GM12878 (cell line): ENCODE measurements at regions not wholly inside any gene's neighbourhood (a gene's known extent, or its start where the extent isn't known, plus 50 kb on each side); places are given as distances from the start of the nearest gene placed in this dataset.

Source experiments
- ATAC-seq: fragments of 200-7000 bp; cut with Tn5 transposase; 3 replicates; pipeline ENCODE4 v1.9.1; 2020; ENCODE audit warnings: mild to moderate bottlenecking, moderate library complexity
- BruUV-seq: library from RNA; stranded (reverse); fragments of 400-500 nt; replicated peaks from 2 replicates; lab custom pipeline; 2021; lab: Mats Ljungman, UMichigan
- CTCF ChIA-PET: fragments of 300-600 bp; sonication (Branson Sonifier 250); formaldehyde crosslinking; extraction: SDS; loops from one replicate; lab custom pipeline; 2021; ENCODE audit warnings: inconsistent platforms; lab: Yijun Ruan, JAX
- POLR2A ChIA-PET: fragments of 350-600 bp; formaldehyde crosslinking; extraction: SDS; loops from one replicate; lab custom pipeline; 2021; ENCODE audit warnings: inconsistent platforms; lab: Charles Lee
- RAD21 ChIA-PET: fragments of 300-600 bp; sonication (Branson Sonifier 250); formaldehyde crosslinking; loops from one replicate; lab custom pipeline; 2023; ENCODE audit warnings: antibody characterized with exemption; ENCODE audit not compliant: unreplicated experiment; lab: Charles Lee
- SMC1A ChIA-PET: fragments of 300-600 bp; sonication (Branson Sonifier 250); formaldehyde crosslinking; loops from one replicate; lab custom pipeline; 2023; ENCODE audit not compliant: unreplicated experiment, uncharacterized antibody; lab: Charles Lee
- DNase-seq: peaks from one replicate; pipeline ENCODE4 v3.0.0-alpha.2; 2011; ENCODE audit warnings: low read depth, low spot score
- FAIRE-seq: peaks from 3 replicates; lab custom pipeline; 2011; peaks lifted over from hg19 to GRCh38; lab: Jason Lieb, UNC
- H2AFZ ChIP-seq: 2 replicates; pipeline ENCODE4 v1.6.0; 2011; ENCODE audit warnings: low read depth, low read length, control low read depth; ENCODE audit not compliant: control insufficient read depth
- H3K27ac ChIP-seq: 2 replicates; pipeline ENCODE4 v1.5.1; 2011; ENCODE audit warnings: control low read depth; ENCODE audit not compliant: control insufficient read depth, insufficient read depth
- H3K27me3 ChIP-seq, 2 experiments: replicated peaks in 1 of 2; 2 replicates each; pipeline versions ENCODE4 v1.6.0 to v1.6.1; 2011; ENCODE audit warnings: low read length in 1 of 2; ENCODE audit not compliant: control insufficient read depth in 2 of 2, insufficient read depth in 2 of 2
- H3K36me3 ChIP-seq, 2 experiments: 2 replicates each; pipeline ENCODE4 v1.5.1; 2011; ENCODE audit warnings: low read length in 1 of 2; ENCODE audit not compliant: control insufficient read depth in 2 of 2, insufficient read depth in 2 of 2
- H3K4me1 ChIP-seq: 2 replicates; pipeline ENCODE4 v1.6.1; 2011; ENCODE audit warnings: mild to moderate bottlenecking, low read length, moderate library complexity, mixed read lengths; ENCODE audit not compliant: control insufficient read depth, insufficient read depth
- H3K4me2 ChIP-seq: 2 replicates; pipeline ENCODE4 v1.6.0; 2011; ENCODE audit warnings: control low read depth; ENCODE audit not compliant: control insufficient read depth, insufficient read depth
- H3K4me3 ChIP-seq: fragments of 200-600 bp; sonication (generic); 2 replicates; pipeline ENCODE4 v1.5.1; 2016
- H3K79me2 ChIP-seq: 2 replicates; pipeline ENCODE4 v1.6.0; 2011; ENCODE audit warnings: low read length; ENCODE audit not compliant: control insufficient read depth, insufficient read depth
- H3K9ac ChIP-seq: 2 replicates; pipeline ENCODE4 v1.8.0; 2011; ENCODE audit warnings: low read length, control low read depth, mixed read lengths; ENCODE audit not compliant: control insufficient read depth, insufficient read depth
- H3K9me3 ChIP-seq: replicated peaks from 3 replicates; pipeline ENCODE4 v1.5.1; 2011; ENCODE audit warnings: mild to moderate bottlenecking, low read length; ENCODE audit not compliant: control insufficient read depth, insufficient read depth
- H4K20me1 ChIP-seq: 2 replicates; pipeline ENCODE4 v1.6.0; 2011; ENCODE audit not compliant: control insufficient read depth, insufficient read depth
- BCL11A ChIP-seq: IDR thresholded peaks from 2 replicates; pipeline ENCODE4 v1.6.1; 2011; ENCODE audit warnings: low read depth, low read length
- DPF2 ChIP-seq: fragments of 450-650 bp; IDR thresholded peaks from 2 replicates; pipeline ENCODE4 v1.6.1; 2017; ENCODE audit warnings: mild to moderate bottlenecking
- JUND ChIP-seq: IDR thresholded peaks from 2 replicates; pipeline ENCODE4 v1.6.1; 2012; ENCODE audit warnings: low read depth, mild to moderate bottlenecking, low read length, improper control_type of control experiment, moderate library complexity
- MEF2A ChIP-seq: IDR thresholded peaks from 2 replicates; pipeline ENCODE4 v1.6.1; 2011; ENCODE audit warnings: low read depth, mild to moderate bottlenecking, low read length, moderate library complexity; ENCODE audit not compliant: insufficient read depth
- NFYA ChIP-seq: IDR thresholded peaks from 2 replicates; pipeline ENCODE4 v1.6.1; 2011; ENCODE audit warnings: low read depth, mild to moderate bottlenecking, low read length, improper control_type of control experiment, borderline replicate concordance
- NRF1 ChIP-seq: conservative IDR thresholded peaks from 2 replicates; pipeline ENCODE4 v1.6.1; 2011; ENCODE audit warnings: mild to moderate bottlenecking, low read depth, low read length, improper control_type of control experiment
- RCOR1 ChIP-seq: conservative IDR thresholded peaks from 2 replicates; pipeline ENCODE4 v1.6.1; 2012; ENCODE audit warnings: low read depth, low read length, improper control_type of control experiment
- SMAD5 ChIP-seq: IDR thresholded peaks from 2 replicates; pipeline ENCODE4 v1.6.1; 2016; ENCODE audit warnings: antibody characterized with exemption, low read depth
- STAT1 ChIP-seq: fragments of 450-650 bp; conservative IDR thresholded peaks from 2 replicates; pipeline ENCODE4 v1.6.1; 2014; ENCODE audit warnings: antibody characterized with exemption, mild to moderate bottlenecking
- ZBED1 ChIP-seq: IDR thresholded peaks from 2 replicates; pipeline ENCODE4 v1.6.1; 2016; ENCODE audit warnings: borderline replicate concordance
- ZNF384 ChIP-seq: IDR thresholded peaks from 2 replicates; pipeline ENCODE4 v1.6.1; 2012; ENCODE audit warnings: low read depth, mild to moderate bottlenecking, low read length, improper control_type of control experiment, borderline replicate concordance
- WGBS: methylation state at CpG from one replicate; pipeline ENCODE4 v1.1.6; 2016; ENCODE audit warnings: low lambda C conversion rate; ENCODE audit not compliant: insufficient replicate concordance, insufficient coverage; ENCODE audit errors: missing lambda C conversion rate; 5-methylcytosine and 5-hydroxymethylcytosine counted together
- in situ Hi-C: fragments of 300-500 bp; cut with MboI; formaldehyde crosslinking; loops from 9 replicates; pipeline ENCODE4 v1.14.3; 2018; ENCODE audit warnings: mixed read lengths
- intact Hi-C: fragments of 100-400 bp; cut with micrococcal nuclease; formaldehyde crosslinking; loops from one replicate; pipeline ENCODE4 v1.14.2; 2022; ENCODE audit not compliant: unreplicated experiment
- TF ChIP-seq, protein P1 (sequence below), 3 experiments: IDR thresholded peaks in 2 of 3; conservative IDR thresholded peaks in 1 of 3; 2 replicates each; pipeline ENCODE4 v1.5.1; 2011; ENCODE audit warnings: low read depth in 3 of 3, low read length in 3 of 3, mild to moderate bottlenecking in 3 of 3, control low read depth in 2 of 3, moderate library complexity in 2 of 3, inconsistent platforms in 1 of 3, mixed read lengths in 1 of 3; ENCODE audit not compliant: control insufficient read depth in 2 of 3, insufficient read depth in 1 of 3; ENCODE audit errors: extremely low read depth in 1 of 3
- TF ChIP-seq, protein P2 (sequence below): IDR thresholded peaks from 2 replicates; pipeline ENCODE4 v1.6.1; 2011; ENCODE audit warnings: borderline replicate concordance, low read depth, mild to moderate bottlenecking, moderate library complexity, mixed read lengths, low read length; ENCODE audit not compliant: insufficient read depth; ENCODE audit errors: extremely low read length

DNA sequence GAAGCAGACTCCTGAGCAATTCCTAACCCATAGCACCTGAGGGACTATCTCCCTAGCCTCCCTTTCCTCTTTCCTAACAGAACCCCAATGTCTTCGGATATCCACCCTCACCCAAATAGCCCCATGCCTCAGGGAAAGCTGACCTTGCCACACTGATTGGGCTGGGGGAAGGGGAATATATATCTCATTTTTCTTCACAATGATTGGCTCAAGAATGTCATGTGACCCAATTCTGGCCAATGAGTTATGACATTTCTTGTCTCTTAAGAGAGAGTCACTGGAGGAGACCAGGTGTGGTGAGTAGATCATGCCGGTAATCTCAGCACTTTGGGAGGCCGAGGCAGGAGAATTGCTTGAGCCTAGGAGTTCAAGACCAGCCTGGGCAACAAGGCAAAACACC is 71.9 kb upstream of the NLK start:
- CTCF ChIA-PET, result no interaction called here
- Histone ChIP-seq H3K9ac (no peak overlapping the region), H3K27me3 (no peaks in the 10 kb centered on the region), H3K4me2 (no peak overlapping the region), H3K9me3 (no peaks in the 10 kb centered on the region), H3K27ac (no peak overlapping the region), H3K79me2 (no peaks in the 10 kb centered on the region), H3K4me1 (peaks cover 2% of the 10 kb centered on the region), H3K36me3 (no peaks in the 10 kb centered on the region), H3K4me3 (no peak overlapping the region), H2AFZ (no peak overlapping the region), H4K20me1 (no peaks in the 10 kb centered on the region)
- ATAC-seq (no peak), DNase-seq (no peak), FAIRE-seq (no peak)
- no peak for TF ChIP-seq NRF1
- TF ChIP-seq, protein P1, sequence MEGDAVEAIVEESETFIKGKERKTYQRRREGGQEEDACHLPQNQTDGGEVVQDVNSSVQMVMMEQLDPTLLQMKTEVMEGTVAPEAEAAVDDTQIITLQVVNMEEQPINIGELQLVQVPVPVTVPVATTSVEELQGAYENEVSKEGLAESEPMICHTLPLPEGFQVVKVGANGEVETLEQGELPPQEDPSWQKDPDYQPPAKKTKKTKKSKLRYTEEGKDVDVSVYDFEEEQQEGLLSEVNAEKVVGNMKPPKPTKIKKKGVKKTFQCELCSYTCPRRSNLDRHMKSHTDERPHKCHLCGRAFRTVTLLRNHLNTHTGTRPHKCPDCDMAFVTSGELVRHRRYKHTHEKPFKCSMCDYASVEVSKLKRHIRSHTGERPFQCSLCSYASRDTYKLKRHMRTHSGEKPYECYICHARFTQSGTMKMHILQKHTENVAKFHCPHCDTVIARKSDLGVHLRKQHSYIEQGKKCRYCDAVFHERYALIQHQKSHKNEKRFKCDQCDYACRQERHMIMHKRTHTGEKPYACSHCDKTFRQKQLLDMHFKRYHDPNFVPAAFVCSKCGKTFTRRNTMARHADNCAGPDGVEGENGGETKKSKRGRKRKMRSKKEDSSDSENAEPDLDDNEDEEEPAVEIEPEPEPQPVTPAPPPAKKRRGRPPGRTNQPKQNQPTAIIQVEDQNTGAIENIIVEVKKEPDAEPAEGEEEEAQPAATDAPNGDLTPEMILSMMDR (IDR thresholded peaks at IDR 0.05 in 2 of 3, conservative IDR thresholded peaks at IDR 0.05 in 1 of 3; ENCODE audit: control insufficient read depth in 2 of 3, extremely low read depth in 1 of 3, insufficient read depth in 1 of 3, low read depth in 3 of 3, low read length in 3 of 3), result no peak
- TF ChIP-seq NFYA, result no peak
- no peak for TF ChIP-seq DPF2
- TF ChIP-seq, protein P2, sequence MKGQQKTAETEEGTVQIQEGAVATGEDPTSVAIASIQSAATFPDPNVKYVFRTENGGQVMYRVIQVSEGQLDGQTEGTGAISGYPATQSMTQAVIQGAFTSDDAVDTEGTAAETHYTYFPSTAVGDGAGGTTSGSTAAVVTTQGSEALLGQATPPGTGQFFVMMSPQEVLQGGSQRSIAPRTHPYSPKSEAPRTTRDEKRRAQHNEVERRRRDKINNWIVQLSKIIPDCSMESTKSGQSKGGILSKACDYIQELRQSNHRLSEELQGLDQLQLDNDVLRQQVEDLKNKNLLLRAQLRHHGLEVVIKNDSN, result no peak
- TF ChIP-seq JUND, result no peak
- TF ChIP-seq ZNF384, result no peak
- TF ChIP-seq ZBED1, result no peak
- TF ChIP-seq BCL11A, result no peak
- TF ChIP-seq SMAD5, result no peak
- no peak for TF ChIP-seq STAT1
- TF ChIP-seq RCOR1, result no peak
- TF ChIP-seq MEF2A, result no peak
- no TSS peak for BruUV-seq
- POLR2A ChIA-PET, result interaction anchor here (0.6 kb wide), 1 partner anchor 977 kb away, joined by 4 read pairs; no protein-coding TSS in a partner anchor
- in situ Hi-C loops (no loop called here), intact Hi-C loops (no loop called here)
- SMC1A ChIA-PET, result no interaction called here
- RAD21 ChIA-PET, result no interaction called here
- 55% methylated on average over 3 of the region's 3 CpGs for WGBS
